Heart left ventricle (tissue), 13 donors: ENCODE measurements at regions not wholly inside any gene's neighbourhood (a gene's known extent, or its start where the extent isn't known, plus 50 kb on each side); places are given as distances from the start of the nearest gene placed in this dataset.

Experiments used
- POLR2A ChIP-seq, 2 donors: fragments of 450-650 bp; IDR thresholded peaks; one replicate each; pipeline ENCODE4 v1.6.1; 2017; ENCODE audit warnings: antibody characterized with exemption in 2 of 2, mild to moderate bottlenecking in 2 of 2, moderate library complexity in 2 of 2
- TF ChIP-seq, protein P1 (sequence below), 12 donors: fragments of 200-600 bp; sonication (generic) in 4 of 12; IDR thresholded peaks; one replicate each; pipeline versions ENCODE4 v1.5.0 to v1.8.0; 2018 to 2022; ENCODE audit warnings: antibody characterized with exemption in 12 of 12, mild to moderate bottlenecking in 5 of 12
- donor health status: ischemic (EF 13 %, LVEDD 7.1; RV severe dilation, severe dysfunction).
- donor health status: DM: no; HTN: yes; CAD: no.
- donor health status: DM: no; HTN: no; CAD: no.
- donor health status: ischemic (EF 25% LVEDD 6.9; RV normal size, moderate dysfunction).
- donor health status: ischemic (EF 25% LVEDD 5.7; RV mildly dilated, moderate dysfunction).
- donor health status: ischemic (EF 35%, LVEDD 5.7; RV mildly dilated, moderate dysfunction).
- donor health status: nonischemic (EF 11% LVEDD 7.7; RV severe dilation, severe dysfunction).
- donor health status: DM: yes; HTN: yes; CAD: no.
- donor health status: PGD.
- donor health status: ischemic (EF 29% LVEDD 5.4; RV normal size, mild dysfunction).
- donor health status: nonischemic (EF 23%, LVEDD 6.1; RV moderate dilation, normal function).

DNA sequence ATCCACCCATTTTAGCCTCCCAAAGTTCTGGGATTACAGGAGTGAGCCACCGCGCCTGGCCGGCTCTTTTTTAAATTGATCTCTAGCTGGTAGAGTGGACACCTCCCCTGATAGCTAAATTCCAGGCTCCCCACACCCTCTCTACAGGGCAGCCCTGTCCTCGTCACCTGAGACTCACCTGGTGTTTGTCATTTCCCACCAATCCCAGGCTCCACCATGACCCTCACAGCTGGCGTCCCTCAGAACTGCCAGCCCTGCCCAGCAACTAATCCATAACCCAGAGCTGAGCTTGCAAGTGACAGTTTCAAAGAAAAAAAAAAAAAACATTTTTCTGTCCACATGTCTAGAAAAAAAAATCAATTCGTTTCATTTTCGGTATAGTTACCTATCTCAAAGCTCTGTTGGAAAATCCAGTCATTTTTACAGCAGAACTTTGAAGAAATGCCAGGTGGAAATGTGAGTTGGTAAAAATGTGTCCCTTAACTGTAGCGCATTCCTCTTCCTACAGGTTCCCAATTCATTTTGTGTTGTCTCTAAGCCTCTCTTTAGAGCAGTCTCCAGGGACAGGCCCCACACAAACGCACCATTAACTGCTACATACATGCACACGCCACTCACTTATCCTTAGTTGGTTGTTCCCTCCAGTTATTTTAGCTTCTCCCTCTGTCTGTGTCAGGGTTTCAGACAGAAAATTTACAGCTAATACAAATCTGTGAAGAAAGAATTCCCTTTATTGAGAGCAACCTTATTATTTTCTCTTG is 294.7 kb downstream of the FBXO15 start:
- TF ChIP-seq, protein P1, sequence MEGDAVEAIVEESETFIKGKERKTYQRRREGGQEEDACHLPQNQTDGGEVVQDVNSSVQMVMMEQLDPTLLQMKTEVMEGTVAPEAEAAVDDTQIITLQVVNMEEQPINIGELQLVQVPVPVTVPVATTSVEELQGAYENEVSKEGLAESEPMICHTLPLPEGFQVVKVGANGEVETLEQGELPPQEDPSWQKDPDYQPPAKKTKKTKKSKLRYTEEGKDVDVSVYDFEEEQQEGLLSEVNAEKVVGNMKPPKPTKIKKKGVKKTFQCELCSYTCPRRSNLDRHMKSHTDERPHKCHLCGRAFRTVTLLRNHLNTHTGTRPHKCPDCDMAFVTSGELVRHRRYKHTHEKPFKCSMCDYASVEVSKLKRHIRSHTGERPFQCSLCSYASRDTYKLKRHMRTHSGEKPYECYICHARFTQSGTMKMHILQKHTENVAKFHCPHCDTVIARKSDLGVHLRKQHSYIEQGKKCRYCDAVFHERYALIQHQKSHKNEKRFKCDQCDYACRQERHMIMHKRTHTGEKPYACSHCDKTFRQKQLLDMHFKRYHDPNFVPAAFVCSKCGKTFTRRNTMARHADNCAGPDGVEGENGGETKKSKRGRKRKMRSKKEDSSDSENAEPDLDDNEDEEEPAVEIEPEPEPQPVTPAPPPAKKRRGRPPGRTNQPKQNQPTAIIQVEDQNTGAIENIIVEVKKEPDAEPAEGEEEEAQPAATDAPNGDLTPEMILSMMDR (IDR thresholded peaks at IDR 0.05), result no peak
- no peak for TF ChIP-seq POLR2A (IDR thresholded peaks at IDR 0.05)
